GM12891 (cell line): ENCODE measurements at regions not wholly inside any gene's neighbourhood (a gene's known extent, or its start where the extent isn't known, plus 50 kb on each side); places are given as distances from the start of the nearest gene placed in this dataset.

Experiments
- PAX5 ChIP-seq: IDR thresholded peaks from 2 replicates; pipeline ENCODE4 v1.6.1; 2011; ENCODE audit warnings: low read length, moderate library complexity, mild to moderate bottlenecking; ENCODE audit not compliant: insufficient read depth, severe bottlenecking
- POLR2A ChIP-seq: IDR thresholded peaks from 2 replicates; pipeline ENCODE4 v1.6.1; 2011; ENCODE audit warnings: low read depth, low read length, control low read depth
- POLR2AphosphoS5 ChIP-seq: IDR thresholded peaks from 2 replicates; pipeline ENCODE4 v1.6.1; 2011; ENCODE audit warnings: low read depth, low read length, control low read depth
- SPI1 ChIP-seq: IDR thresholded peaks from 2 replicates; pipeline ENCODE4 v1.6.1; 2011; ENCODE audit warnings: low read depth, low read length, control low read depth
- TAF1 ChIP-seq: IDR thresholded peaks from 2 replicates; pipeline ENCODE4 v1.6.1; 2011; ENCODE audit warnings: low read depth, low read length, control low read depth

DNA sequence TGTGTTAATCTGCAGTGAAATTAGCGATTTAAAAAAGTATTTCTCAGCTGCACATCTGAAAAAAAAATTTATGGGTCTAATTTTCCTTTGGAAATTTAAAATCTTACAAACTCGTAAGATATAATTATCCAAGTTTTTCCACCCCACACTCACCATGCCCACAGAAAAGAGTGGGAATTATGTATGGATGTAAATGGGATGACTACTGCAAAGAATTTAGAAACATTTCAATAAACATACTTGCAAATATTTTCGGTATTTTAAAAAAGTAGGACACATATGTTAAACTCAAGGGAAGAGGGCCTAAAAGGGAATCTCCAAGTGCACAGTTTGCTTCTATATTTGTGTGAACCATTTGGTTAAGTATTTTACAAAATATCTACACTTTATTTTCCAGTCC, 1039.9 kb upstream of the POU3F3 start:
- no peak for TF ChIP-seq POLR2AphosphoS5
- TF ChIP-seq POLR2A: no peak
- no peak for TF ChIP-seq TAF1
- no peak for TF ChIP-seq PAX5
- TF ChIP-seq SPI1: no peak
